WI38 (cell line): ENCODE measurements at regions not wholly inside any gene's neighbourhood (a gene's known extent, or its start where the extent isn't known, plus 50 kb on each side); places are given as distances from the start of the nearest gene placed in this dataset.

ENCODE experiments used
- H3K4me3 ChIP-seq: 2 replicates; pipeline ENCODE4 v1.5.1; 2011; ENCODE audit warnings: low read depth, mild to moderate bottlenecking, control low read depth, low read length
- TF ChIP-seq, protein P1 (sequence below): IDR thresholded peaks from 2 replicates; pipeline ENCODE4 v1.5.1; 2012; ENCODE audit warnings: low read depth, mild to moderate bottlenecking, control low read depth, low read length

DNA sequence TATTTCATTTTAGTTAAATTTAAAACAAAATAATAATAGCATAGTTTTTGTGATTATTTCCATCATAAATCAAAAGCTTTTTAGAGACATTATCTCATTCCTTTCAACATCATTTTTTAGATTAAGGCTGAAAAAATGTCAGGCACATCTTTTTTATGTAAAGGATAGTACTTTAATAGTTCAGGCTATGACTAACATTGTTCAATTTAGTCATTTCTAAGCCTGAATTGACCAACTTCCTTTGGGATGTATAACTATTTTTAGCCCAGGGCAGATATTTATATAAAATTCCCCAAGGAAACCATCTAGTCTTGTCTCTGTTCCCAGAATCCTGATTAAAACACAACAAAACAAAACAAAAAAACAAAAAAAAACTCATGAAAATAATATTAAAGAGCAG is 145.6 kb upstream of the PCDH18 start:
- TF ChIP-seq, protein P1, sequence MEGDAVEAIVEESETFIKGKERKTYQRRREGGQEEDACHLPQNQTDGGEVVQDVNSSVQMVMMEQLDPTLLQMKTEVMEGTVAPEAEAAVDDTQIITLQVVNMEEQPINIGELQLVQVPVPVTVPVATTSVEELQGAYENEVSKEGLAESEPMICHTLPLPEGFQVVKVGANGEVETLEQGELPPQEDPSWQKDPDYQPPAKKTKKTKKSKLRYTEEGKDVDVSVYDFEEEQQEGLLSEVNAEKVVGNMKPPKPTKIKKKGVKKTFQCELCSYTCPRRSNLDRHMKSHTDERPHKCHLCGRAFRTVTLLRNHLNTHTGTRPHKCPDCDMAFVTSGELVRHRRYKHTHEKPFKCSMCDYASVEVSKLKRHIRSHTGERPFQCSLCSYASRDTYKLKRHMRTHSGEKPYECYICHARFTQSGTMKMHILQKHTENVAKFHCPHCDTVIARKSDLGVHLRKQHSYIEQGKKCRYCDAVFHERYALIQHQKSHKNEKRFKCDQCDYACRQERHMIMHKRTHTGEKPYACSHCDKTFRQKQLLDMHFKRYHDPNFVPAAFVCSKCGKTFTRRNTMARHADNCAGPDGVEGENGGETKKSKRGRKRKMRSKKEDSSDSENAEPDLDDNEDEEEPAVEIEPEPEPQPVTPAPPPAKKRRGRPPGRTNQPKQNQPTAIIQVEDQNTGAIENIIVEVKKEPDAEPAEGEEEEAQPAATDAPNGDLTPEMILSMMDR = no peak
- H3K4me3 ChIP-seq = no peak overlapping the region

DNA sequence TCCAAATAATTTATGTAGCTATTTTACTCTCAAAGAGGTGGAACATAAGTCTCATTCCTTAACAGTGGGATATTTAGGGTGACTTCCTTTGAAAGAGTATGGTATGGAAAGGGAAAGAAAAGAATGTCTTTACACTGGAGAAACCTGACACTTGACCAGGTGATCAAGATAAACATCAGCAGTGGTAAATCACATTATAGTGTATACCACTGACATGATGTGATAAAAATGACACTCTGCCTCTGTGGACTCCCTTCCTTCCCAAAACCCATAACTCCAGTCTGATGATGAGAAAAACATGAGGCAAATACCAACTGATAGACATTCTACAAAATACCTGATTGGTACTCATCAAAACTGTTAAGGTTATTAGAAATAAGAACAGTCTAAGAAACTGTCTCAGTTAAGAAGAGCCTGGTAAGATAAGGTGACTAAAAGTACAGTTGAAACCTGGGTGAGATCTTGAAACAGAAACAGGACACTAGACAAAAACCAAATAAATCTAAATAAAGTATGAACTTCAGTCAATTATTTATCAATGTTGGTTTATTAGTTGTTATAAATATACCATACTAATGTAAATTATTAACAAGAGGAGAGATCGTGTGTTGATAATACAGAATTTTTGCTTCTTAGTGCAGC is 144.2 kb upstream of the PCDH18 start:
- no peak overlapping the region for H3K4me3 ChIP-seq
- TF ChIP-seq, protein P1 = no peak

DNA sequence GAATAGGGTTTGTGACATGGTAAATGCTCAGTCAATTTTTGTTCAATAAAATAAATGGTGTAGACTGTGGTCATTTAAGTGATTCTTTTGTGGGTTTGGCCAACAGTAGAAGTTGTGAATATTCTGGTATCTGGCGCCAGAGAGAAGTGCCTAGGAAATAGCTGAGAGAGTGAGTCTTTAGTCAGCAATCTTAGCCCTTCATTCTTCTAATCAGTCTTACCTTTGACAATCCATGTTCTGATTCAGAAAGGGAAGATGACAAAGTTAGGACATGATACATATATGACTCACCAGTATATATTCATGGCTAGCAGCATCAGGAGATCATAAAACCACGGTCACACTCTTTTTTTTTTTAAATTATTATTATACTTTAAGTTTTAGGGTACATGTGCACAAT is 141.8 kb upstream of the PCDH18 start:
- no peak overlapping the region for H3K4me3 ChIP-seq
- TF ChIP-seq, protein P1 = no peak

DNA sequence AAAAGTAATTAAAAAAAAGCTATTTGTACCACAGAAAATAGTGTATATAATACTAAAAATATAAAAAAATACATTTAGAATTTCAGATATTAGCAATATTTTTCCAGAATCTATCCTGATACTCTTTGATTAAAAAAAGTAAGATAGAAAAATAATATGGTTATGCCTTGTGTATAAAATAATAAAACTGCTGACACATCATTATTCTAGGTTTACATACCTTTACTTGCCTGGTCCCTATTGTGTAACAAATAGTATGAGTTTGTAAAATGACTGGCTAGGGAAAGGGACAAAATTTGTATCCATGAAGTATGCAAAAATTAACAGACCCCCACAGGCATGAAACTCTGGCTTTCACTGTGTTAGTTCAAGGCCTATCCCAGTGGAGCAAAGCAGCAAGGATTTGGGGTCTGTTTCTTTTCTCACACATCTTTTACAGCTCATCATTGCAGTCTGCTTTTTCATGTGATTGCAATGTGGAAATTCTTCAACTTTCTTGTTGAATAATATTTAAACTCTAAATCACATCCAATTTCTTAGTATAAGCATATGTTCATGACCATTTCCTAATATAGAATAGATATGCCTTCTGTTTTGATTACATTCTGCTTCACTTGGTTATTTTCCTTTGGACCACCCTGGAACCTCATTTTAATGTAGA is 136.7 kb upstream of the PCDH18 start:
- H3K4me3 ChIP-seq = no peak overlapping the region
- TF ChIP-seq, protein P1 = no peak

DNA sequence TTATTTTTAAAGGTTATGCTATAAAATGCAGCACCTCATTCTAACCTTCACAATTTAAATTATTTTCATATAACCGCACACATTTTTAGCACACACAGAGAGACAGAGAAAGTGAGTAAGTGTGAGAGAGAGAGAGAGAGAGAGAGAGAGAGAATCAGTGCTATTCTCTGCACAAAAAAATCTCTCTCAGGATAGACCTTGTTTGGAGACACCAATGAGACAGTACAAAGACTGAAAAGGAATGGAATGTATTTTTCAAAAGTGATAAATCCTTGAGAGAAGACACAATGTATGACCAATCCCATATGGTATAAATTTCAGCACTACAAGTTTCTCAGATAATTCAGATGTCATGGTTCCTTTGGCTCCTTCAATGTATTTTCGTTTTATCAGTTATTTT is 132.1 kb upstream of the PCDH18 start:
- H3K4me3 ChIP-seq = no peak overlapping the region; the same call in 1 of the 2 replicates

DNA sequence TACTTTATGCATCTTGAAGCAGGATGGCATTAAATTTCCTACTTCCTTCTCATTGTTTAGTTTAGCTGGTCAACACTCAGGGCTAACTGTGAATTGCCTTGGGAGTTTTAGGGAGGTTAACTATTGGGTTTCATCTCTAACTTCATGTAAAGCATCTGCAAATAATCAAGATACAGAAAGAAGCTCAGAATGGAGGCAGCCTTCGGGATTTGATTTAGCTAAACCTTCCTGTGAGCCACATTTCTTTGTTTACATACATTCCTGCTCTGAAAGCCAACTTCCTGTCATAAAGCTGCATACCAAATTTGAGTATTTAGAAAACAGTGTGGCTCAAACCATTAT is 131.7 kb upstream of the PCDH18 start:
- TF ChIP-seq, protein P1 = no peak
- no peak overlapping the region; the same call in 1 of the 2 replicates for H3K4me3 ChIP-seq

More for the DNA sequence above, 132.1 kb upstream of the PCDH18 start:
- TF ChIP-seq, protein P1 = no peak

DNA sequence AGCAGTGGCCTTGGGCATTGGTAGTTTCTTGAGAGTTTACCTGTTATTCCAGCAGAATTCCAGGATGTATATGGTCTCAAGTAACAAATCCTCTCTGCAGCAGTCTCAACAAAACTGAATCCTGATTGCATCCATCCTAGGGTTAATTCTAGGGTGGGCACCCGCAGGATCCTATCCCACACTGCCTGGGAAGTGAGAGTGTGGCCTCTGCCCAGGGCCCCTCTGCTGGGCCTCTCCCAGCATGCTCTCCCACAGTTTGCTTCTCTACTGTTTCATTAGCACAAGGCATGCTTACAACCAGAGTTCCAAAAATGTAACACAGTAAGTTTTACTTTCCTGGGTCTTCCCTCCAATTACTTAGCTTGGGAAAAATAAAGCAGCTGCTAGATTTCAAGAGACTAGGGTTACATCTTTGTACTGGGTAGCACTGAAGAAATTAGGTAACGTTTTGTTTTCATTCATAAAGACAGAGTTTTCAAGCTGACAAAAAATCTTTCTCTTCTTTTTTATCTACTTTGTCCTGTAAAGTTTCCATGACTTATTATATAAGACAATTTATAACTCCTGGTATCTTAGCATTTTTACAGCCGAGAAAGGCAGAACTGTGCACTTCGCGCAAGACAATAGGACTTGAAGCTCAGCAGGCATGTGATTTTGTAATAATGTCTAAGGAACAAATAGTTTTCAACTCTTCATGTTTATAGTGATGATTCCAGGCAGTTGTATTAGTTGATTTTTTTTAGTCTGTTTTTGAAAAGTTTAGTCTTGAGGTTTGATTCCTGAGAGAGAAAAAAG is 131.2 kb upstream of the PCDH18 start:
- H3K4me3 ChIP-seq = no peak overlapping the region
- TF ChIP-seq, protein P1 = no peak
